CD14-positive monocyte (primary cell): ENCODE measurements at regions not wholly inside any gene's neighbourhood (a gene's known extent, or its start where the extent isn't known, plus 50 kb on each side); places are given as distances from the start of the nearest gene placed in this dataset.

ENCODE experiments used
- DNase-seq, 3 donors: peaks; one replicate each; pipeline ENCODE4 v3.0.0-alpha.2; 2011 to 2022
- H2AFZ ChIP-seq: 2 replicates; pipeline ENCODE4 v1.6.0; 2012; ENCODE audit warnings: mild to moderate bottlenecking, low read depth, low read length, inconsistent platforms; ENCODE audit not compliant: insufficient read depth, poor library complexity, severe bottlenecking
- H3K27ac ChIP-seq, 2 donors: 1 replicate in 1 of 2; 2 replicates in 1 of 2; pipeline ENCODE4 v1.5.1; 2012 to 2013; ENCODE audit warnings: low read length in 2 of 2, control low read depth in 1 of 2, inconsistent platforms in 1 of 2, low read depth in 1 of 2, mild to moderate bottlenecking in 1 of 2
- H3K27me3 ChIP-seq, 2 donors: one replicate each; pipeline versions ENCODE4 v1.6.0 to v1.6.1; 2011 to 2013; ENCODE audit warnings: low read length in 2 of 2; ENCODE audit not compliant: control insufficient read depth in 2 of 2, insufficient read depth in 2 of 2
- H3K36me3 ChIP-seq, 2 donors: replicated peaks in 1 of 2; 1 replicate in 1 of 2; 2 replicates in 1 of 2; pipeline versions ENCODE4 v1.5.1 to v1.6.1; 2012 to 2013; ENCODE audit warnings: low read length in 2 of 2, control low read depth in 1 of 2, inconsistent platforms in 1 of 2, mild to moderate bottlenecking in 1 of 2; ENCODE audit not compliant: insufficient read depth in 2 of 2, control insufficient read depth in 1 of 2
- H3K4me1 ChIP-seq, 2 donors: 1 replicate in 1 of 2; 2 replicates in 1 of 2; pipeline versions ENCODE4 v1.5.1 to v1.6.1; 2012 to 2013; ENCODE audit warnings: low read length in 2 of 2, control low read depth in 1 of 2, inconsistent platforms in 1 of 2, mild to moderate bottlenecking in 1 of 2, moderate library complexity in 1 of 2; ENCODE audit not compliant: insufficient read depth in 2 of 2, control insufficient read depth in 1 of 2
- H3K4me2 ChIP-seq: replicated peaks from 2 replicates; pipeline ENCODE3; 2012; ENCODE audit warnings: low read length, moderate library complexity, mild to moderate bottlenecking; ENCODE audit not compliant: poor library complexity, severe bottlenecking; ENCODE audit errors: extremely low read depth
- H3K4me3 ChIP-seq, 3 experiments: fragments of 200-600 bp in 1 of 3; sonication (generic) in 1 of 3; replicated peaks in 1 of 3; 1 replicate in 2 of 3; 2 replicates in 1 of 3; pipeline ENCODE4 v1.5.1; 2011 to 2013; ENCODE audit warnings: low read length in 3 of 3, mild to moderate bottlenecking in 3 of 3, control low read depth in 2 of 3, low read depth in 2 of 3, inconsistent platforms in 1 of 3, moderate library complexity in 1 of 3
- H3K79me2 ChIP-seq: 2 replicates; pipeline ENCODE4 v1.6.0; 2012; ENCODE audit warnings: mild to moderate bottlenecking, control low read depth, inconsistent platforms, low read length, moderate library complexity; ENCODE audit not compliant: insufficient read depth
- H3K9ac ChIP-seq: 2 replicates; pipeline ENCODE4 v1.6.0; 2017; ENCODE audit warnings: low read length, mild to moderate bottlenecking; ENCODE audit not compliant: insufficient read depth, poor library complexity, severe bottlenecking
- H3K9me3 ChIP-seq, 2 donors: replicated peaks in 1 of 2; 1 replicate in 1 of 2; 2 replicates in 1 of 2; pipeline versions ENCODE4 v1.5.1 to v1.6.1; 2012 to 2013; ENCODE audit warnings: low read length in 2 of 2, control low read depth in 1 of 2; ENCODE audit not compliant: control insufficient read depth in 1 of 2, insufficient read depth in 1 of 2
- H4K20me1 ChIP-seq: 2 replicates; pipeline ENCODE4 v1.6.0; 2012; ENCODE audit warnings: mild to moderate bottlenecking, low read length, control low read depth, moderate library complexity; ENCODE audit not compliant: insufficient read depth
- H3K27ac Mint-ChIP-seq, 7 donors: one replicate each; pipeline ENCODE4 v1.8.0; 2020; ENCODE audit warnings: mild to moderate bottlenecking in 7 of 7, mixed read lengths in 7 of 7, moderate library complexity in 6 of 7, inconsistent platforms in 2 of 7
- H3K27me3 Mint-ChIP-seq, 3 donors: one replicate each; pipeline ENCODE4 v1.8.0; 2021 to 2022; ENCODE audit warnings: low read depth in 3 of 3, mild to moderate bottlenecking in 3 of 3, mixed read lengths in 3 of 3, moderate library complexity in 3 of 3, inconsistent platforms in 1 of 3
- H3K36me3 Mint-ChIP-seq, 2 donors: one replicate each; pipeline ENCODE4 v1.8.0; 2020; ENCODE audit warnings: mixed read lengths in 2 of 2, inconsistent platforms in 1 of 2, mild to moderate bottlenecking in 1 of 2
- H3K4me1 Mint-ChIP-seq: one replicate; pipeline ENCODE4 v1.8.0; 2020; ENCODE audit warnings: mild to moderate bottlenecking, mixed read lengths
- H3K4me3 Mint-ChIP-seq, 2 donors: one replicate each; pipeline ENCODE4 v1.8.0; 2020; ENCODE audit warnings: mild to moderate bottlenecking in 2 of 2, mixed read lengths in 2 of 2, moderate library complexity in 1 of 2
- H3K9me3 Mint-ChIP-seq, 7 donors: one replicate each; pipeline ENCODE4 v1.8.0; 2020 to 2022; ENCODE audit warnings: mixed read lengths in 7 of 7, mild to moderate bottlenecking in 6 of 7, moderate library complexity in 6 of 7, inconsistent platforms in 2 of 7
- CTCF ChIP-seq: fragments of 200-600 bp; IDR thresholded peaks from one replicate; pipeline ENCODE4 v1.8.0; 2022; ENCODE audit warnings: antibody characterized with exemption, mild to moderate bottlenecking
- WGBS: methylation state at CpG from one replicate; pipeline ENCODE4 v1.1.5; 2013; ENCODE audit warnings: missing lambda C conversion rate; ENCODE audit not compliant: insufficient coverage; 5-methylcytosine and 5-hydroxymethylcytosine counted together
- intact Hi-C, 2 donors: fragments of 100-400 bp; cut with micrococcal nuclease; formaldehyde crosslinking; loops; one replicate each; pipeline versions ENCODE4 v1.15.0 to v1.15.1; 2023

GRCh38 chr10:76736815-76737618, 900.6 kb downstream of the KCNMA1 start:
- H3K27ac Mint-ChIP-seq = no peak overlapping the region
- H3K4me3 Mint-ChIP-seq = no peak overlapping the region
- no peaks in the 10 kb centered on the region for H3K36me3 ChIP-seq
- no peak overlapping the region for H3K4me3 ChIP-seq
- no peaks in the 10 kb centered on the region for H3K36me3 Mint-ChIP-seq
- no peaks in the 10 kb centered on the region for H3K79me2 ChIP-seq
- no peak overlapping the region for H3K9ac ChIP-seq
- H3K4me1 ChIP-seq = no peaks in the 10 kb centered on the region
- no peak for DNase-seq
- H3K27me3 Mint-ChIP-seq = no peaks in the 10 kb centered on the region
- H3K9me3 ChIP-seq = no peaks in the 10 kb centered on the region
- no peak overlapping the region for H3K27ac ChIP-seq
- no peak for TF ChIP-seq CTCF
- no peak overlapping the region for H3K4me2 ChIP-seq
- intact Hi-C loops = no loop called here
- H2AFZ ChIP-seq = no peak overlapping the region
- H3K27me3 ChIP-seq = no peaks in the 10 kb centered on the region
- H3K4me1 Mint-ChIP-seq = no peaks in the 10 kb centered on the region
- no peaks in the 10 kb centered on the region for H4K20me1 ChIP-seq
- 100% methylated on average over 1 of the region's 6 CpGs for WGBS
- peaks cover under 1 to 6% (median 3%) of the 10 kb centered on the region in 7 donors for H3K9me3 Mint-ChIP-seq

GRCh38 chr10:76736392-76736791, 901.2 kb downstream of the KCNMA1 start:
- Histone ChIP-seq H3K36me3 (no peaks in the 10 kb centered on the region), H3K9ac (no peak overlapping the region), H3K4me2 (no peak overlapping the region), H3K27ac (no peak overlapping the region), H3K79me2 (no peaks in the 10 kb centered on the region), H3K9me3 (peaks cover 1 to 2% of the 10 kb centered on the region in 2 donors), H2AFZ (no peak overlapping the region), H3K4me1 (no peaks in the 10 kb centered on the region), H3K27me3 (no peaks in the 10 kb centered on the region), H3K4me3 (no peak overlapping the region), H4K20me1 (no peaks in the 10 kb centered on the region)
- H3K27me3 Mint-ChIP-seq = no peaks in the 10 kb centered on the region
- 93% methylated on average over 2 of the region's 4 CpGs for WGBS
- no peak for TF ChIP-seq CTCF
- intact Hi-C loops = no loop called here
- no peak overlapping the region for H3K4me3 Mint-ChIP-seq
- no peaks in the 10 kb centered on the region for H3K4me1 Mint-ChIP-seq
- no peak for DNase-seq
- no peaks in the 10 kb centered on the region for H3K36me3 Mint-ChIP-seq
- no peak overlapping the region for H3K27ac Mint-ChIP-seq
- H3K9me3 Mint-ChIP-seq = peaks cover 3 to 9% (median 6%) of the 10 kb centered on the region in 7 donors
